ENCODE measurements at regions not wholly inside any gene's neighbourhood (a gene's known extent, or its start where the extent isn't known, plus 50 kb on each side); places are given as distances from the start of the nearest gene placed in this dataset.
"Not testable (repeated sequence)": the region's sequence is repeated elsewhere in the genome, so short reads cannot be mapped to it uniquely, and the experiment has no call there.

DNA sequence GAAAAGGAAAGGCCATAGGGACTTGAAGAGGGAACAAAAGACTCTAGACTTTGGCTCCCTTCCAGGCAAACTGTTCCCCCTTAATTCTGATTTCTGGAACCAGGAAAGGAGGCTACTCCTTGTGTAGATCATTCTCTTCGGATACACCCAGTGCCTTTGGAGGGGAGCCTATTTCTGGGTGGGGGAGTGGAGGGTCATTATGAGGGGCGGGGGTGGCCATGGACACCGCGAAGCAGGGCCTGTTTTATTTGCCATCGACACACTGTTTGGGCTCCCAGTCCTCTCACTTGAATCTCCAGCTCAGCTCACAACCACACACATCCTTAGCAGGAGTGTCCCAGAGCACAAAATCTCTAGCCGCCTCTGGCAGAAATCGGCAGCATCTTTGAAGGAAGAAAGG is 132.3 kb downstream of the PXDC1 start:
- DNase-seq (ENCODE audit: low spot score), result no peak

DNA sequence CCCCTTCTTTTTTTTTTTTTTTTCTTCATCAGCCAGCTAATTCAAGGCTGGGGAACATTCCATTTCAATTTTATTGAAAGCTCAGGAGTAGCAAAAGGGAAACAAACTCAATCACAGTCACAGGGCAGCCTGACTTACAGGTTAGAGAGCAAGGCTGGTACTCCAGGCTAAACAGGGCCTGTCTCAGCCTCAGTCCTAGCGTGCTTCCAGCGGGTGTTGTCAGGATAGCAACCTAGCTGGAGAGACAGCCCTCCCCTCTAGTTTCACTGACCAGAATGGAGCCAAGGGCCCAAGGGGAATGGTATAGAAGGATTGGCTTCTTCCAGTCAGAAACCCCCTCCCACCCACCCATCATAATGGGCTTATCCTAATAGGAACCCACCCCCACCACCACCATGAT is 132.9 kb downstream of the PXDC1 start:
- no peak for DNase-seq (ENCODE audit: low spot score)

DNA sequence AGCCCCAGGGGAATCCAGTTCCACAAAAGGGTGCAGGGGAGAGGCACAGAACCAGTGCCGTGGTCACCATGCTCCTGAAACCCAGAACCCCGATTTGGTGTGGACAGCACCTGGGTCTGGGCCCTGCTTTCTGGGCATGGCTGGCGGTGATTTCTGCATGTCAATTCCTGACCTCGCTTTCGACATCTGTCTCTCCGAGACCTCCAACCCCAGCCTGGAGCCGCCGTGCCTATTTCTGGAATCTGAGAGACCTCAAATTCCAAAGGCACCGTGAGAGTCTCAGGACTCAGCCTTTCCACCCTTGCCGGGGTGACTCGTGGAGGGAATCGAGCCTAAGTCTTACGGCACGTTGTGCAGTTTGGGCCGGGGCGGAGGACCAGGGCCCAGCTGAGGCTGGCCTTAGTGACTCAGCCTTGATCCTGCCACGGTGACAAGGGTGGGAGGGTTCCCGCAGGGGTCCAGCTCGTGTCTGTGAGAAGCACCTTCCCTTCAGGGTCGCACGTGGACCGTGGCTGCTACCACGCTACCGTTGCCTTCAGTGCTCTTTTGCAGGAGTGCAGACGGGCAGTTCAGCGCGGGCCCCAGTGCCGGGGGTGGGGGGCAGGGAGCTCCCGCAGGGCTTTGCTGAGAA is 133.7 kb downstream of the PXDC1 start:
- no peak for DNase-seq (ENCODE audit: low spot score)

DNA sequence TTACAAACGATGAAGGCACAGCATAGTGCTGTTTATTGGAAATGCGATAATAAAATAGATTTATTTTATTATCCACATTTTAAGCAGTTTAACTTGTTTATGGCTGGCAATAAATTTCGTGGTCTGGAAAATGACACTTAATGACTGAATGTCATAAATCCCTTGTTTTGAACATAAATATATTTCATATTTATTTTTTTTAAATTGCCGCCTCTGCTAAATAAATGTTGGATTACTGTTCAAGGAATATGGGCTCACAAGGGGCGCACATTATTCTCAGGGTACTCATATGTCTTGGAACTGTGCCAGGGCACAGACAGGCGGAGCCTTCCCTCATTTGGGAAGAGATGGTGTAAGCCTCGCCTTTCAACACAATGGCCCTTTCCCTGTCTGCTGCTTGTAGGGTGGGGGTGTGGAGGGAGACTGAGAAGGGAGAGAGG is 134.3 kb downstream of the PXDC1 start:
- no peak for DNase-seq (ENCODE audit: low spot score)

DNA sequence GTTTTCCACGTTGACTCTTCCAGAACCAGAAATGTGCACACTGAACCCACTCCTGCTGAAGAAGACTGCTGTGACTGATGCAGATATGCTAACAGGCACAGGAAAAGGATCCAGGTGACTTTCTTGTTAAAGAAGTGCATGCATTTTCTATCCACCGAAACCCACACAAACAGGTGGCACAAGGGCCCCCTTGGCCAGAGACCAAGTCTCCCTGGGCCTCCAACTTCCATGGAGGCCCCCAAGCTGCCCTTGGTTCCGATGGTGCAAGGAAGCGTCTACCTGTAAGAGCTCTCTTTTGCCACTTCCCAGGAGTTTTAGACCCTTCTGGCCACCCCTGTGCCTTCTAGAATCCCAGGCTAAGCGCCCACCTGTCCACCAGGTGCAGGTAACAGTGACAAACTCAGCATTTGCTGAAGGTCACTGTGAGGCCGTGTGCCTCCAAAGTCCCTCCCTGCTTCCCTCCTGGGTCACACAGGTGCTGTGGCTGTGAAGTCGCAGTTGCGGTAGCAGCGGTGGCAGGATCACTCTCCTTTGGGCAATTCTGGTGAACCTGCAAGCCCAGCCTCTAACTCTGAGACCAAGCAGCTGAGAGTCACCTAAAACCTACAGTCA is 134.8 kb downstream of the PXDC1 start:
- no peak for DNase-seq (ENCODE audit: low spot score)

- DNase-seq (ENCODE audit: low spot score), result no peak
Observed at GRCh38 chr6:3615391-3616380, 135.8 kb downstream of the PXDC1 start.

GRCh38 chr6:3614918-3615317 is 136.6 kb downstream of the PXDC1 start:
- no peak for DNase-seq (ENCODE audit: low spot score)

DNA sequence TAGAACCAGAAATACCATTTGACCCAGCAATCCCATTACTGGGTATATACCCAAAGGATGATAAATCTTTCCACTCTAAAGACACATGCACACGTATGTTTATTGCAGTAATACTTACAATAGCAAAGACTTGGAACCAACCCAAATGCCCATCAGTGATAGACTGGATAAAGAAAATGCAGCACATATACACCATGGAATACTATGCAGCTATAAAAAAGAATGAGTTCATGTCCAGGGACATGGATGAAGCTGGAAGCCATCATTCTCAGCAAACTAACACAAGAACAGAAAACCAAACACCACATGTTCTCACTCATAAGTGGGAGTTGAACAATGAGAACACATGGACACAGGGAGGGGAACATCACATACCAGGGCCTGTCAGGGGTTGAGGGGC is 137.9 kb downstream of the PXDC1 start:
- not testable (repeated sequence) for DNase-seq (ENCODE audit: low spot score)

GRCh38 chr6:3612341-3613041 is 139.0 kb downstream of the PXDC1 start:
- no peak for DNase-seq (ENCODE audit: low spot score)

GRCh38 chr6:3610921-3611320 is 140.6 kb downstream of the PXDC1 start:
- DNase-seq (ENCODE audit: low spot score), result no peak

- DNase-seq (ENCODE audit: low spot score), result no peak
Observed at GRCh38 chr6:3610206-3610605, 141.3 kb downstream of the PXDC1 start.

- DNase-seq (ENCODE audit: low spot score), result no peak
Observed at GRCh38 chr6:3609388-3609787, 142.1 kb downstream of the PXDC1 start.

DNA sequence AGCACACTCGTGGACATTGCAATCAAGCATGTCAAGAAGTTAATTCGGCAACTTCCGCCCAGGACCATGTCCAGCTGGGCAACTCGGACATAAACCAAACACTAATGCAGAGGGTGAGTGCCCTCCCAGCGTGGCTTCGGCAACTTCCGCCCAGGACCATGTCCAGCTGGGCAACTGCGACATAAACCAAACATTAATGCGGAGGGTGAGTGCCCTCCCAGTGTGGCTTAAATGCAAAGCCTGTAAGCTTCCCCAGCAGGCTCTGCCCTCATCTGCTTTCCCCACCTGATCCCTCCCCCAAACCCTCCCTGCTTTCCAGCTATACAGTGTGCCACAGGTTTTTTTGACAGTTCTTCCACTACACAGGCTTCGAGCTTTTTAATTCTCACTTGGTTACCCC is 143.4 kb downstream of the PXDC1 start:
- DNase-seq (ENCODE audit: low spot score), result no peak

- DNase-seq (ENCODE audit: low spot score), result no peak
Observed at GRCh38 chr6:3607599-3607998, 143.9 kb downstream of the PXDC1 start.

- no peak for DNase-seq (ENCODE audit: low spot score)
Observed at GRCh38 chr6:3607171-3607570, 144.3 kb downstream of the PXDC1 start.

GRCh38 chr6:3603340-3604130 is 146.7 kb upstream of the SLC22A23 start:
- no peak for DNase-seq (ENCODE audit: low spot score)

- no peak for DNase-seq (ENCODE audit: low spot score)
Observed at GRCh38 chr6:3601570-3601969, 144.7 kb upstream of the SLC22A23 start.

DNA sequence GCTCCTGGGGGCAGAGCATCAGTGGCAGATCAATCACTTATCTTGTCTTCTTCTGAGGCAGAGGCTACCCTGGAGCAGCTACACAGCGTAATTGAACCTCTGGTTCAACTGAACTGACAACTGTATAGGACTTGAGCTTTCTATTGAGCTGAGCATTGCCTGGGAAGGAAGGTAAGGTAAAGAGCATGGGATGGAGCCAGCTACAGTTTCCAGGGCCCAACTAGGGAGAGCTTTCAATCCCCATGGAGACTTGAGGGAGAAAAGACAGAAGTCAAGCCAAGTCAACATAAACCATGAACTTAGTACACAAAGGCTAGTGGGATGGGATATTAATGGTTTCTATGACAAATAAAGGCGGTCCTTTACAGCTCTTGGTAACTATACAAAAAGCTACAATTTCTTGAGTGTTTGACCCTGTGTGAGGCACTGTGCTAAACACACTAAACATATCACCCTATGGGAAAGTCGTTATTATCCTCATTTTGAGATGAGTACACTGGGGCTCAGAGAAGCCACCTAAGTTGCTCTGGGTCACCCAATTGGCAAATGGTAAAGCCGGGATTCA is 140.7 kb upstream of the SLC22A23 start:
- DNase-seq (ENCODE audit: low spot score), result no peak

GRCh38 chr6:3596766-3597165 is 139.9 kb upstream of the SLC22A23 start:
- no peak for DNase-seq (ENCODE audit: low spot score)

GRCh38 chr6:3594201-3594600 is 137.4 kb upstream of the SLC22A23 start:
- DNase-seq (ENCODE audit: low spot score), result no peak

DNA sequence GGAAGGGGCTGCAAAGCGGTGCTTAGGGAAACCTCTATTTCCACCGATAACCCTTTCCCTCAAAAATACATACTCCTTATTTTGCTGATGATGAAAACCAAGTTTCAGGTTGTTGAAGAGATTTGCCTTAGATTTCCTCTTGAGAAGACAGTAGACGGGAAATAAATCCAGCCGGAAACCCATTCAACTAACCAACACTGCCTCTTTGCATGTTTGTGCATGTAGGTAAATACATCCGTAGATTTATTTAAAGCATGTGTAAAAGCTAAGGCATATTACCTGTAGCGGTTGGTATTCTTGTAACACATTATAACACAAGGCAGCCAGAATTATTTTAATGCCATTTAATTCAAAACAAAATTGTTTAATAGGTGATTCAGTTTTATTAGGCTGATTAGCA is 136.3 kb upstream of the SLC22A23 start:
- no peak for DNase-seq (ENCODE audit: low spot score)
